IMR-90 (cell line): ENCODE measurements at regions not wholly inside any gene's neighbourhood (a gene's known extent, or its start where the extent isn't known, plus 50 kb on each side); places are given as distances from the start of the nearest gene placed in this dataset.

Experiments used
- ATAC-seq: fragments of 200-7000 bp; cut with Tn5 transposase; 2 replicates; pipeline ENCODE4 v1.9.1; 2020; ENCODE audit warnings: low read depth, mild to moderate bottlenecking, moderate library complexity
- BruUV-seq: library from RNA; stranded (reverse); fragments of 400-500 nt; replicated peaks from 2 replicates; lab custom pipeline; 2021; lab: Mats Ljungman, UMichigan
- CTCF ChIA-PET: fragments of 300-600 bp; formaldehyde crosslinking; extraction: SDS; loops from one replicate; lab custom pipeline; 2021; ENCODE audit warnings: antibody characterized with exemption; lab: Yijun Ruan, JAX
- POLR2A ChIA-PET: fragments of 300-600 bp; sonication (Branson Sonifier 250); formaldehyde crosslinking; loops from one replicate; lab custom pipeline; 2022; ENCODE audit warnings: antibody characterized with exemption; ENCODE audit not compliant: unreplicated experiment; lab: Charles Lee
- DNase-seq: peaks from one replicate; pipeline ENCODE4 v3.0.0; 2013
- H2AFZ ChIP-seq: replicated peaks from 2 replicates; pipeline ENCODE3; 2013; ENCODE audit warnings: low read length, mild to moderate bottlenecking; ENCODE audit not compliant: poor library complexity
- H2AK5ac ChIP-seq: 2 replicates; pipeline ENCODE4 v1.6.1; 2013; ENCODE audit warnings: low read depth, low read length, inconsistent platforms
- H2AK9ac ChIP-seq: replicated peaks from 2 replicates; pipeline ENCODE3; 2013; ENCODE audit warnings: mild to moderate bottlenecking, low read depth, low read length, moderate library complexity; ENCODE audit not compliant: poor library complexity
- H2BK120ac ChIP-seq: 2 replicates; pipeline ENCODE4 v1.6.1; 2013; ENCODE audit warnings: low read depth, low read length, inconsistent platforms
- H2BK15ac ChIP-seq: 3 replicates; pipeline ENCODE4 v1.6.1; 2013; ENCODE audit warnings: low read depth, low read length, inconsistent platforms
- H2BK20ac ChIP-seq: 2 replicates; pipeline ENCODE4 v1.6.1; 2013; ENCODE audit warnings: low read depth, mild to moderate bottlenecking, inconsistent platforms, low read length, moderate library complexity
- H2BK5ac ChIP-seq: 2 replicates; pipeline ENCODE4 v1.6.1; 2013; ENCODE audit warnings: mild to moderate bottlenecking, low read depth, low read length, inconsistent platforms; ENCODE audit not compliant: poor library complexity, severe bottlenecking
- H3K14ac ChIP-seq: replicated peaks from 2 replicates; pipeline ENCODE4 v1.6.1; 2013; ENCODE audit warnings: low read depth, low read length, inconsistent platforms
- H3K18ac ChIP-seq: 2 replicates; pipeline ENCODE4 v1.6.1; 2013; ENCODE audit warnings: low read depth, low read length, control low read depth
- H3K23ac ChIP-seq: 2 replicates; pipeline ENCODE4 v1.6.1; 2013; ENCODE audit warnings: low read depth, low read length, inconsistent platforms
- H3K27ac ChIP-seq: 2 replicates; pipeline ENCODE4 v1.5.1; 2013; ENCODE audit warnings: mild to moderate bottlenecking, control low read depth, low read length; ENCODE audit not compliant: insufficient read depth
- H3K27me3 ChIP-seq: 2 replicates; pipeline ENCODE4 v1.6.1; 2013; ENCODE audit warnings: low read length; ENCODE audit not compliant: control insufficient read depth, insufficient read depth
- H3K36me3 ChIP-seq: 2 replicates; pipeline ENCODE4 v1.6.1; 2013; ENCODE audit warnings: low read length, mixed read lengths; ENCODE audit not compliant: control insufficient read depth, insufficient read depth
- H3K4ac ChIP-seq: 2 replicates; pipeline ENCODE4 v1.6.1; 2013; ENCODE audit warnings: low read depth, low read length, inconsistent platforms
- H3K4me1 ChIP-seq: 2 replicates; pipeline ENCODE4 v1.6.1; 2013; ENCODE audit warnings: low read length, mixed read lengths; ENCODE audit not compliant: control insufficient read depth, insufficient read depth
- H3K4me2 ChIP-seq: 2 replicates; pipeline ENCODE4 v1.6.1; 2013; ENCODE audit warnings: low read depth, mild to moderate bottlenecking, control low read depth, low read length, moderate library complexity
- H3K4me3 ChIP-seq: 2 replicates; pipeline ENCODE4 v1.5.1; 2013; ENCODE audit warnings: low read depth, mild to moderate bottlenecking, control low read depth, low read length, moderate library complexity; ENCODE audit not compliant: insufficient read depth
- H3K56ac ChIP-seq: 2 replicates; pipeline ENCODE4 v1.6.1; 2013; ENCODE audit warnings: low read length, inconsistent platforms; ENCODE audit not compliant: insufficient read depth; ENCODE audit errors: extremely low read depth
- H3K79me1 ChIP-seq, 2 experiments: 2 replicates each; pipeline ENCODE4 v1.6.1; 2013; ENCODE audit warnings: low read length in 2 of 2, inconsistent platforms in 1 of 2, low read depth in 1 of 2
- H3K9ac ChIP-seq: 2 replicates; pipeline ENCODE4 v1.6.1; 2013; ENCODE audit warnings: low read depth, low read length, control low read depth
- H3K9me1 ChIP-seq: 2 replicates; pipeline ENCODE4 v1.6.1; 2013; ENCODE audit warnings: low read length, inconsistent platforms; ENCODE audit not compliant: insufficient read depth
- H3K9me3 ChIP-seq: 2 replicates; pipeline ENCODE4 v1.6.1; 2013; ENCODE audit warnings: low read length; ENCODE audit not compliant: control insufficient read depth, insufficient read depth
- H4K20me1 ChIP-seq: 2 replicates; pipeline ENCODE4 v1.6.1; 2013; ENCODE audit warnings: low read length, inconsistent platforms; ENCODE audit not compliant: insufficient read depth
- H4K5ac ChIP-seq: 2 replicates; pipeline ENCODE4 v1.6.1; 2013; ENCODE audit warnings: mild to moderate bottlenecking, low read depth, low read length, control low read depth
- H4K8ac ChIP-seq, 2 experiments: 2 replicates each; pipeline ENCODE4 v1.6.1; 2013; ENCODE audit warnings: low read depth in 2 of 2, low read length in 2 of 2, control low read depth in 1 of 2, inconsistent platforms in 1 of 2
- H4K91ac ChIP-seq: 2 replicates; pipeline ENCODE4 v1.6.1; 2013; ENCODE audit warnings: low read depth, low read length, inconsistent platforms; ENCODE audit not compliant: insufficient read depth
- BHLHE40 ChIP-seq: fragments of 150-350 bp; IDR thresholded peaks from 2 replicates; pipeline ENCODE4 v1.6.1; 2016; ENCODE audit warnings: mild to moderate bottlenecking, low read depth, low read length
- CEBPB ChIP-seq: IDR thresholded peaks from 2 replicates; pipeline ENCODE4 v1.6.1; 2012; ENCODE audit warnings: low read depth, low read length, improper control_type of control experiment
- CHD1 ChIP-seq: IDR thresholded peaks from 2 replicates; pipeline ENCODE4 v1.6.1; 2012; ENCODE audit warnings: low read depth, low read length, improper control_type of control experiment
- FOS ChIP-seq: fragments of 150-350 bp; IDR thresholded peaks from 2 replicates; pipeline ENCODE4 v1.6.1; 2016; ENCODE audit warnings: low read depth, low read length
- MAFK ChIP-seq: IDR thresholded peaks from 2 replicates; pipeline ENCODE4 v1.6.1; 2012; ENCODE audit warnings: low read depth, low read length, improper control_type of control experiment
- MAZ ChIP-seq: IDR thresholded peaks from 2 replicates; pipeline ENCODE4 v1.6.1; 2012; ENCODE audit warnings: low read depth, mild to moderate bottlenecking, low read length, improper control_type of control experiment, moderate library complexity, borderline replicate concordance
- MXI1 ChIP-seq: IDR thresholded peaks from 2 replicates; pipeline ENCODE4 v1.6.1; 2012; ENCODE audit warnings: low read depth, mild to moderate bottlenecking, low read length, moderate library complexity, borderline replicate concordance
- NFE2L2 ChIP-seq: fragments of 150-350 bp; IDR thresholded peaks from 2 replicates; pipeline ENCODE4 v1.6.1; 2016; ENCODE audit warnings: low read depth, mild to moderate bottlenecking, low read length
- POLR2A ChIP-seq: IDR thresholded peaks from 2 replicates; pipeline ENCODE4 v1.6.1; 2012; ENCODE audit warnings: mild to moderate bottlenecking, low read depth, low read length
- RAD21 ChIP-seq: IDR thresholded peaks from 2 replicates; pipeline ENCODE4 v1.6.1; 2012; ENCODE audit warnings: low read length, improper control_type of control experiment
- RCOR1 ChIP-seq: IDR thresholded peaks from 2 replicates; pipeline ENCODE4 v1.6.1; 2012; ENCODE audit warnings: mild to moderate bottlenecking, low read length, improper control_type of control experiment; ENCODE audit not compliant: insufficient replicate concordance
- RFX5 ChIP-seq: IDR thresholded peaks from 2 replicates; pipeline ENCODE4 v1.8.0; 2012; ENCODE audit warnings: low read depth, mild to moderate bottlenecking, low read length, moderate library complexity
- SMC3 ChIP-seq: fragments of 150-350 bp; IDR thresholded peaks from 2 replicates; pipeline ENCODE4 v1.6.1; 2016; ENCODE audit warnings: low read depth, mild to moderate bottlenecking, antibody characterized with exemption, low read length, moderate library complexity
- WGBS, 2 experiments: methylation state at CpG; one replicate each; pipeline versions ENCODE4 v1.1.5 to v1.1.7; 2013; ENCODE audit warnings: missing lambda C conversion rate in 2 of 2; ENCODE audit not compliant: insufficient read length in 1 of 2; ENCODE audit errors: extremely low coverage in 2 of 2; 5-methylcytosine and 5-hydroxymethylcytosine counted together
- dilution Hi-C: fragments of 300-500 bp; cut with HindIII; formaldehyde crosslinking; loops from one replicate; pipeline ENCODE4 v1.14.3; 2018; ENCODE audit warnings: low sequenced_read_pairs; ENCODE audit not compliant: unreplicated experiment
- in situ Hi-C: fragments of 300-500 bp; cut with MboI; formaldehyde crosslinking; loops from 3 replicates; pipeline ENCODE4 v1.14.3; 2019; ENCODE audit warnings: low sequenced_read_pairs, inconsistent platforms, mixed read lengths
- intact Hi-C: fragments of 100-400 bp; cut with micrococcal nuclease; formaldehyde crosslinking; loops from 2 replicates; pipeline ENCODE4 v1.10.0; 2022
- TF ChIP-seq, protein P1 (sequence below): fragments of 150-350 bp; IDR thresholded peaks from 2 replicates; pipeline ENCODE4 v1.6.1; 2016; ENCODE audit warnings: low read depth, mild to moderate bottlenecking, low read length, moderate library complexity, borderline replicate concordance
- TF ChIP-seq, protein P2 (sequence below): conservative IDR thresholded peaks from 2 replicates; pipeline ENCODE4 v1.5.1; 2012; ENCODE audit warnings: mild to moderate bottlenecking, low read depth, low read length, improper control_type of control experiment
- TF ChIP-seq, protein P3 (sequence below): fragments of 150-350 bp; IDR thresholded peaks from 2 replicates; pipeline ENCODE4 v1.6.1; 2017; ENCODE audit warnings: mild to moderate bottlenecking, antibody characterized with exemption, low read length, low read depth

- Histone ChIP-seq H3K9me1 (no peaks in the 10 kb centered on the region), H4K20me1 (no peaks in the 10 kb centered on the region), H2BK20ac (no peak overlapping the region), H3K9me3 (no peaks in the 10 kb centered on the region), H3K4me1 (no peaks in the 10 kb centered on the region), H4K8ac (no peak overlapping the region), H2AK9ac (no peak overlapping the region), H2BK120ac (no peak overlapping the region), H3K56ac (no peak overlapping the region), H3K27me3 (no peaks in the 10 kb centered on the region; the same call in 1 of the 2 replicates), H3K23ac (no peak overlapping the region), H2BK5ac (no peak overlapping the region), H2AK5ac (no peak overlapping the region), H3K18ac (no peak overlapping the region), H4K91ac (no peak overlapping the region), H3K4ac (no peak overlapping the region), H3K79me1 (no peaks in the 10 kb centered on the region), H3K4me3 (no peak overlapping the region), H3K14ac (no peak overlapping the region), H3K9ac (no peak overlapping the region), H3K4me2 (no peak overlapping the region), H3K27ac (no peak overlapping the region), H4K5ac (no peak overlapping the region), H2BK15ac (no peak overlapping the region), H3K36me3 (no peaks in the 10 kb centered on the region), H2AFZ (no peak overlapping the region)
- ATAC-seq (no peak; the same call in 1 of the 2 replicates), DNase-seq (peak; percentile 3)
- intact Hi-C loops = no loop called here
- no CpG with 5 or more reads among the region's 2 CpGs for WGBS, 2 experiments
- TF ChIP-seq, protein P1, sequence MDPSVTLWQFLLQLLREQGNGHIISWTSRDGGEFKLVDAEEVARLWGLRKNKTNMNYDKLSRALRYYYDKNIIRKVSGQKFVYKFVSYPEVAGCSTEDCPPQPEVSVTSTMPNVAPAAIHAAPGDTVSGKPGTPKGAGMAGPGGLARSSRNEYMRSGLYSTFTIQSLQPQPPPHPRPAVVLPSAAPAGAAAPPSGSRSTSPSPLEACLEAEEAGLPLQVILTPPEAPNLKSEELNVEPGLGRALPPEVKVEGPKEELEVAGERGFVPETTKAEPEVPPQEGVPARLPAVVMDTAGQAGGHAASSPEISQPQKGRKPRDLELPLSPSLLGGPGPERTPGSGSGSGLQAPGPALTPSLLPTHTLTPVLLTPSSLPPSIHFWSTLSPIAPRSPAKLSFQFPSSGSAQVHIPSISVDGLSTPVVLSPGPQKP = no peak
- TF ChIP-seq MAFK = no peak
- TF ChIP-seq, protein P2, sequence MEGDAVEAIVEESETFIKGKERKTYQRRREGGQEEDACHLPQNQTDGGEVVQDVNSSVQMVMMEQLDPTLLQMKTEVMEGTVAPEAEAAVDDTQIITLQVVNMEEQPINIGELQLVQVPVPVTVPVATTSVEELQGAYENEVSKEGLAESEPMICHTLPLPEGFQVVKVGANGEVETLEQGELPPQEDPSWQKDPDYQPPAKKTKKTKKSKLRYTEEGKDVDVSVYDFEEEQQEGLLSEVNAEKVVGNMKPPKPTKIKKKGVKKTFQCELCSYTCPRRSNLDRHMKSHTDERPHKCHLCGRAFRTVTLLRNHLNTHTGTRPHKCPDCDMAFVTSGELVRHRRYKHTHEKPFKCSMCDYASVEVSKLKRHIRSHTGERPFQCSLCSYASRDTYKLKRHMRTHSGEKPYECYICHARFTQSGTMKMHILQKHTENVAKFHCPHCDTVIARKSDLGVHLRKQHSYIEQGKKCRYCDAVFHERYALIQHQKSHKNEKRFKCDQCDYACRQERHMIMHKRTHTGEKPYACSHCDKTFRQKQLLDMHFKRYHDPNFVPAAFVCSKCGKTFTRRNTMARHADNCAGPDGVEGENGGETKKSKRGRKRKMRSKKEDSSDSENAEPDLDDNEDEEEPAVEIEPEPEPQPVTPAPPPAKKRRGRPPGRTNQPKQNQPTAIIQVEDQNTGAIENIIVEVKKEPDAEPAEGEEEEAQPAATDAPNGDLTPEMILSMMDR = no peak
- TF ChIP-seq CHD1 = no peak
- TF ChIP-seq RCOR1 = no peak
- no peak for TF ChIP-seq MXI1
- TF ChIP-seq FOS = no peak
- no peak for TF ChIP-seq RFX5
- TF ChIP-seq MAZ = no peak
- TF ChIP-seq, protein P3, sequence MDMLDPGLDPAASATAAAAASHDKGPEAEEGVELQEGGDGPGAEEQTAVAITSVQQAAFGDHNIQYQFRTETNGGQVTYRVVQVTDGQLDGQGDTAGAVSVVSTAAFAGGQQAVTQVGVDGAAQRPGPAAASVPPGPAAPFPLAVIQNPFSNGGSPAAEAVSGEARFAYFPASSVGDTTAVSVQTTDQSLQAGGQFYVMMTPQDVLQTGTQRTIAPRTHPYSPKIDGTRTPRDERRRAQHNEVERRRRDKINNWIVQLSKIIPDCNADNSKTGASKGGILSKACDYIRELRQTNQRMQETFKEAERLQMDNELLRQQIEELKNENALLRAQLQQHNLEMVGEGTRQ = no peak
- TF ChIP-seq CEBPB = no peak
- no peak for TF ChIP-seq BHLHE40
- no peak for TF ChIP-seq SMC3
- no peak for TF ChIP-seq NFE2L2
- no peak for TF ChIP-seq RAD21
- no peak for TF ChIP-seq POLR2A
- ChIA-PET CTCF (interaction anchor here (1.2 kb wide), 1 partner anchor 9 kb away, joined by 3 read pairs; no protein-coding TSS in a partner anchor), POLR2A (no interaction called here)
- dilution Hi-C loops = no loop called here
- BruUV-seq = no TSS peak
- in situ Hi-C loops = no loop called here
Measured at GRCh38 chr16:64705443-64705842, 416.4 kb downstream of the CDH11 start.
